Chondrocyte (in vitro differentiated cells): ENCODE measurements at regions not wholly inside any gene's neighbourhood (a gene's known extent, or its start where the extent isn't known, plus 50 kb on each side); places are given as distances from the start of the nearest gene placed in this dataset.

ENCODE experiments used
- DNase-seq: peaks from one replicate; pipeline ENCODE4 v3.0.0; 2021; ENCODE audit warnings: mixed read lengths, low spot score
- H3K27ac Mint-ChIP-seq: one replicate; pipeline ENCODE4 v1.8.0; 2021; ENCODE audit warnings: mild to moderate bottlenecking, moderate library complexity, mixed read lengths; ENCODE audit not compliant: unreplicated experiment
- H3K27me3 Mint-ChIP-seq: 2 replicates; pipeline ENCODE4 v1.8.0; 2021; ENCODE audit warnings: low read depth, mixed read lengths
- H3K36me3 Mint-ChIP-seq: 2 replicates; pipeline ENCODE4 v1.8.0; 2021; ENCODE audit warnings: low read depth, mixed read lengths
- H3K4me1 Mint-ChIP-seq: 2 replicates; pipeline ENCODE4 v1.8.0; 2021; ENCODE audit warnings: low read depth, mild to moderate bottlenecking, mixed read lengths
- H3K4me3 Mint-ChIP-seq: one replicate; pipeline ENCODE4 v1.8.0; 2021; ENCODE audit warnings: mild to moderate bottlenecking, moderate library complexity, mixed read lengths; ENCODE audit not compliant: unreplicated experiment
- H3K9me3 Mint-ChIP-seq: 2 replicates; pipeline ENCODE4 v1.8.0; 2021; ENCODE audit warnings: low read depth, mixed read lengths
- TF ChIP-seq, protein P1 (sequence below): fragments of 200-600 bp; sonication (generic); IDR thresholded peaks from 2 replicates; pipeline ENCODE4 v1.5.0; 2021; ENCODE audit warnings: antibody characterized with exemption, mild to moderate bottlenecking, moderate library complexity

DNA sequence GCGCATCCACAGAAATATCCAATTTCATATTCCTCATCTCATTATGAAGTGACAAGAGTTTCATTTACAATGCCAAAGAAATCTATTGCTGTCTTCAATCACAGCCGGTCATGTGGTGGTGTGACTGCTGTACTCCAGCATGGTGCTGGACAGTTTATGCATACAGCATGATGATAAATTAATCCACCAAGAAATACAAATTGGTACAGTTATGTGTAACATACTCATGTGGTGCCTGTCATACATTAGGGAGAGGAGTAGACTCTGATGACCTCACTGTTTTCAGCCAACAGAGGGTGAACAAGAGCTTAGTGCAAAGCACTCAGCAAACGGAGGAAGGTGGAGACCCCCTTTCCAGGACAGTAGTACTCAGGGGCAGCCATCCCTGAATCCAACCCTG, 178.4 kb upstream of the SYNDIG1 start:
- Mint-ChIP-seq H3K4me3 (no peak overlapping the region), H3K27me3 (peaks cover 16% of the 10 kb centered on the region), H3K36me3 (no peaks in the 10 kb centered on the region), H3K4me1 (no peaks in the 10 kb centered on the region), H3K27ac (no peak overlapping the region), H3K9me3 (no peaks in the 10 kb centered on the region)
- DNase-seq, result no peak
- TF ChIP-seq, protein P1, sequence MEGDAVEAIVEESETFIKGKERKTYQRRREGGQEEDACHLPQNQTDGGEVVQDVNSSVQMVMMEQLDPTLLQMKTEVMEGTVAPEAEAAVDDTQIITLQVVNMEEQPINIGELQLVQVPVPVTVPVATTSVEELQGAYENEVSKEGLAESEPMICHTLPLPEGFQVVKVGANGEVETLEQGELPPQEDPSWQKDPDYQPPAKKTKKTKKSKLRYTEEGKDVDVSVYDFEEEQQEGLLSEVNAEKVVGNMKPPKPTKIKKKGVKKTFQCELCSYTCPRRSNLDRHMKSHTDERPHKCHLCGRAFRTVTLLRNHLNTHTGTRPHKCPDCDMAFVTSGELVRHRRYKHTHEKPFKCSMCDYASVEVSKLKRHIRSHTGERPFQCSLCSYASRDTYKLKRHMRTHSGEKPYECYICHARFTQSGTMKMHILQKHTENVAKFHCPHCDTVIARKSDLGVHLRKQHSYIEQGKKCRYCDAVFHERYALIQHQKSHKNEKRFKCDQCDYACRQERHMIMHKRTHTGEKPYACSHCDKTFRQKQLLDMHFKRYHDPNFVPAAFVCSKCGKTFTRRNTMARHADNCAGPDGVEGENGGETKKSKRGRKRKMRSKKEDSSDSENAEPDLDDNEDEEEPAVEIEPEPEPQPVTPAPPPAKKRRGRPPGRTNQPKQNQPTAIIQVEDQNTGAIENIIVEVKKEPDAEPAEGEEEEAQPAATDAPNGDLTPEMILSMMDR, result no peak

DNA sequence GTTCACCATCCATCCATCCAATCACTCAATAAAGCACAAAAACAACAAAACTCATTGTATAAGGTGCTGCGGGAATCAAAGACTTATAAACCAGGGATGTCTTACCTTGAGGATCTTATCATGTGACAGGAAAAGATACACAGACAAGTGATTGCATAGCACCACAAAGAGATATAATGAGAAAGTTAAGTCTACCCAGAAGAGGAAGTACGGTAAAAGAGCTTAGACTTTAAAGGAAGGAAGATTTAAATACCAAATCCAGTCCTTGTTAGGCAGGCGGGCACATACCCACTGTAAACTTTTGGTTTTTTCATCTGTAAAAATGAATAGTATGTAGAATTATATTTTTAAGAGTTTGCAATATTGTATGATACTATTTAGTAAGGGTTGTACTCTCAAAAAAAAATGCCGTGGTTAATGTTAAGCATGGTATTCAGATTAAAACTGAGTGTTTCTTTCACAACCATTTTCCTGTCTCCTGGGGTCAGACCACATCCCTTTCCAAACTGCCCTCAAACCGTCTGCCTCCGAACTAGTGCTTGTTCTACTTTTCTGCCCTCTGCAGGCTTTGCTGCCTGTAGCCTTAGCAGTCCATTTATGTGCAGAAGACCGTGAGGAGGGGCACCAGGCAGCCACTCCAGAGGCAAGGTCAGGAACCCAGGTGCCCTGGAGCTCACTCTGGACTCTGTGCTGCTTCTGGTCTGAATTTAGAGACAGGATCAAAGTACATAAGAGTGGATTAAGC, 179.5 kb upstream of the SYNDIG1 start:
- Mint-ChIP-seq H3K4me3 (no peak overlapping the region), H3K27ac (no peak overlapping the region), H3K36me3 (no peaks in the 10 kb centered on the region), H3K27me3 (peaks cover 22% of the 10 kb centered on the region), H3K4me1 (no peaks in the 10 kb centered on the region), H3K9me3 (no peaks in the 10 kb centered on the region)
- TF ChIP-seq, protein P1, result no peak
- no peak for DNase-seq

DNA sequence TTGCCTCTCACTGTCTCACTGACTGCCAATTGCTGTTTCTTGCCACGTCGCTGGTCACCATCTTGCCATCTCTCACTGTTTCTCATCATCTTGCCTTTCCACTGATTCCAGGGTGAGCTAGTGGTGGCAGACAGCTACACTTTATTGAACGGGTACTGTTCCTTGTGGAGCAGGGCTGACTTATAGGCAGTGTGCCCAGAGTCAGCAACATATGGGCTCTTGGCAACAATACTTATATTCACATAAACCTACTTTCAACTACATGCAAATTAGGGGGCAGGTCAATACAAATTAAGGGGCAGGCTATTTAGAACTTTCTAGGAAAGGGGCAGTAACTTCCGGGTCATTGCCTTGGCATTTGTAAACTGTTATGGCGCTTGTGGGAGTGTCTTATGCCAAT, 186.2 kb upstream of the SYNDIG1 start:
- H3K9me3 Mint-ChIP-seq, result no peaks in the 10 kb centered on the region
- H3K27ac Mint-ChIP-seq, result no peak overlapping the region
- no peaks in the 10 kb centered on the region for H3K4me1 Mint-ChIP-seq
- no peak overlapping the region for H3K4me3 Mint-ChIP-seq
- no peaks in the 10 kb centered on the region for H3K36me3 Mint-ChIP-seq
- TF ChIP-seq, protein P1, result no peak
- no peak for DNase-seq
- peaks cover 31% of the 10 kb centered on the region for H3K27me3 Mint-ChIP-seq

- Mint-ChIP-seq H3K4me3 (no peak overlapping the region), H3K36me3 (peaks cover 3% of the 10 kb centered on the region), H3K9me3 (peaks cover 16% of the 10 kb centered on the region), H3K27ac (no peak overlapping the region), H3K27me3 (peaks cover 42% of the 10 kb centered on the region), H3K4me1 (no peaks in the 10 kb centered on the region)
- DNase-seq, result no peak
- TF ChIP-seq, protein P1, result no peak
These were observed 192.2 kb upstream of the SYNDIG1 start for GRCh38 chr20:24277196-24277595.

GRCh38 chr20:24275946-24276705, 193.3 kb upstream of the SYNDIG1 start:
- H3K27me3 Mint-ChIP-seq, result peaks cover 43% of the 10 kb centered on the region
- no peaks in the 10 kb centered on the region for H3K4me1 Mint-ChIP-seq
- H3K9me3 Mint-ChIP-seq, result peaks cover 18% of the 10 kb centered on the region
- TF ChIP-seq, protein P1, result no peak
- no peak overlapping the region for H3K4me3 Mint-ChIP-seq
- H3K36me3 Mint-ChIP-seq, result peaks cover 4% of the 10 kb centered on the region
- DNase-seq, result no peak
- no peak overlapping the region for H3K27ac Mint-ChIP-seq
